NT2/D1 (cell line): ENCODE measurements at regions not wholly inside any gene's neighbourhood (a gene's known extent, or its start where the extent isn't known, plus 50 kb on each side); places are given as distances from the start of the nearest gene placed in this dataset.

ENCODE experiments used
- SUZ12 ChIP-seq: IDR thresholded peaks from 2 replicates; pipeline ENCODE4 v1.6.1; 2011; ENCODE audit not compliant: insufficient read length, insufficient read depth; ENCODE audit errors: extremely low read depth
- YY1 ChIP-seq: IDR thresholded peaks from 2 replicates; pipeline ENCODE4 v1.6.1; 2011; ENCODE audit not compliant: insufficient read length, insufficient read depth
- ZNF274 ChIP-seq: IDR thresholded peaks from 2 replicates; pipeline ENCODE4 v1.6.1; 2011; ENCODE audit warnings: mild to moderate bottlenecking, low read depth, low read length

DNA sequence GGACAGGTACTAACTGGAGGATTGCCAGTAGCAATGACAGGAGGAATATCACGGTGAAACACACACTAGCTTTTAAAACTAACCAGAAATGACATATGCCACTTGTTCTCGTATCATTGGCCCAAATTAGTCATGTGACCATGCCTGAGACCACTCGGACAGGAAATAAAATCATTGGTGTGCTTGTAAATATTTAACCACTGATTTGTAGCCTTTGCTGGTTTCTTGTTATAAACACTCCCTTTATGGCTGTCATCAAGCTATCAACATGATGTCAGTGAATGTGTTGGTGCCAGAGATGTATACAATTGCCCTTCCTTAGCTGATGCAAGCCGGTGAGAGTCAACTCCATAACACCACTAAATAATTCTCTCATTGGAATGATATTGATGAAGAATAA is 123.7 kb upstream of the ANKH start:
- no peak for TF ChIP-seq ZNF274
- TF ChIP-seq YY1, result no peak
- no peak for TF ChIP-seq SUZ12
